Adrenal gland (tissue), 9 donors: ENCODE measurements at regions not wholly inside any gene's neighbourhood (a gene's known extent, or its start where the extent isn't known, plus 50 kb on each side); places are given as distances from the start of the nearest gene placed in this dataset.

Experiments
- DNase-seq, 7 donors: peaks; one replicate each; pipeline ENCODE4 v3.0.0-alpha.2; 2019 to 2020
- H3K27ac ChIP-seq, 5 donors: fragments of 200-600 bp; sonication (generic) in 4 of 5; 1 replicate in 3 of 5; 2 replicates in 2 of 5; pipeline versions ENCODE4 v1.5.1 to v1.8.0; 2016 to 2020; ENCODE audit warnings: mild to moderate bottlenecking in 1 of 5
- H3K27me3 ChIP-seq: fragments of 200-600 bp; 2 replicates; pipeline ENCODE4 v1.8.0; 2021
- H3K36me3 ChIP-seq, 2 donors: fragments of 200-600 bp; replicated peaks in 1 of 2; 1 replicate in 1 of 2; 2 replicates in 1 of 2; pipeline versions ENCODE4 v1.5.1 to v1.8.0; 2018 to 2022
- H3K4me1 ChIP-seq, 2 donors: fragments of 200-600 bp; replicated peaks in 1 of 2; 1 replicate in 1 of 2; 2 replicates in 1 of 2; pipeline versions ENCODE4 v1.5.1 to v1.8.0; 2018 to 2021
- H3K4me3 ChIP-seq, 4 donors: fragments of 200-600 bp; sonication (generic) in 3 of 4; one replicate each; pipeline ENCODE4 v1.5.1; 2016 to 2018
- H3K9me3 ChIP-seq, 3 donors: fragments of 200-600 bp; sonication (generic) in 1 of 3; replicated peaks in 1 of 3; 1 replicate in 2 of 3; 2 replicates in 1 of 3; pipeline versions ENCODE4 v1.5.1 to v1.8.0; 2016 to 2021
- POLR2A ChIP-seq, 2 donors: fragments of 450-650 bp; IDR thresholded peaks; one replicate each; pipeline ENCODE4 v1.6.1; 2017; ENCODE audit warnings: antibody characterized with exemption in 2 of 2, mild to moderate bottlenecking in 2 of 2, moderate library complexity in 1 of 2
- WGBS, 4 donors: extraction: QIAGEN DNeasy Blood & Tissue Kit in 2 of 4; methylation state at CpG; one replicate each; pipeline versions ENCODE4 v1.1.5 to v1.1.7; 2013 to 2017; 5-methylcytosine and 5-hydroxymethylcytosine counted together
- intact Hi-C, 2 donors: fragments of 100-400 bp; cut with DNase I; formaldehyde crosslinking; loops; one replicate each; pipeline versions ENCODE4 v1.14.1 to v1.15.0; 2022 to 2023
- TF ChIP-seq, protein P1 (sequence below), 6 experiments: fragments of 450-650 bp in 4 of 6; fragments of 200-600 bp in 2 of 6; sonication (generic) in 1 of 6; IDR thresholded peaks; 1 replicate in 5 of 6; 2 replicates in 1 of 6; pipeline versions ENCODE4 v1.5.1 to v1.8.0; 2016 to 2021; ENCODE audit warnings: antibody characterized with exemption in 6 of 6, mild to moderate bottlenecking in 2 of 6, moderate library complexity in 1 of 6
- donor health status: healthy with polysubstance abuse.
- donor health status: Bipolar disorder and iron deficiency.
- donor health status: DM: yes; HTN: yes; CAD: no.
- donor health status: DM: no; HTN: no; CAD: no.
- donor health status: DM: no; HTN: no; CAD: no.

DNA sequence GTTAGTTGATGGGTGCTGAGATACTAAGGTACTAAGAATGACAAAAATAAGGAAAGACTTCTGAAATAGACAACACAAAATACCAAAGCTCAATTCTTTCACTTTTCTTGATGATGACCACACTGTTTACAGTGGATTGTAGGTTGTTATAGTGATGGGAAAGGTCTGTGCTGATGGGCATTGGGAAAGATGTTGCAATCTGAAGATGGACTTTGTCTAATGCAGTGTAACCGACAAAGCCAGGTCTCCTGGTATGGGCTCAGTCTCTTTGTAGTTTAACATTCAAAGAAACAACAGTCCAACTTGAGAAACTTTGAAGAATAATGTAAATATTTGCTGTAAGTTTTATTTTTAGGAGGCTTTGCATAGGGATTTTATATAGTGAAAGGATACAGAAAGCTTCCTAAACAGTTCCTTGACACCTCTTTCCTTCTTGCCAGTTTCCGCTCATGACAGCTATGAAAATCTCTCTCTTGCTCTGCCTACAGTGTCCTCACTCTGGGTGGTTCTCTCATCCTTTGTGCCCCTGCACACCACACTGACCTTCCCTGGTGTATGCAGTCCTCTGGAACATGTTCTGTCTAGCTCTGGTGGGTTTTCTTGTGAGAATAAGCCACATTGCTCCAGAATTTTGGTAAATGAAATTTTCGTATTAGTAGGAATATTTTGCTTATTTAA lies 172.2 kb downstream of the KCNRG start:
- no peak overlapping the region for H3K27ac ChIP-seq
- no peaks in the 10 kb centered on the region for H3K9me3 ChIP-seq
- intact Hi-C loops: no loop called here
- no peaks in the 10 kb centered on the region for H3K36me3 ChIP-seq
- WGBS, 4 donors: 91 to 97% (median 92%) methylated on average over 3 of the region's 3 CpGs
- TF ChIP-seq POLR2A (IDR thresholded peaks at IDR 0.05): no peak
- TF ChIP-seq, protein P1, sequence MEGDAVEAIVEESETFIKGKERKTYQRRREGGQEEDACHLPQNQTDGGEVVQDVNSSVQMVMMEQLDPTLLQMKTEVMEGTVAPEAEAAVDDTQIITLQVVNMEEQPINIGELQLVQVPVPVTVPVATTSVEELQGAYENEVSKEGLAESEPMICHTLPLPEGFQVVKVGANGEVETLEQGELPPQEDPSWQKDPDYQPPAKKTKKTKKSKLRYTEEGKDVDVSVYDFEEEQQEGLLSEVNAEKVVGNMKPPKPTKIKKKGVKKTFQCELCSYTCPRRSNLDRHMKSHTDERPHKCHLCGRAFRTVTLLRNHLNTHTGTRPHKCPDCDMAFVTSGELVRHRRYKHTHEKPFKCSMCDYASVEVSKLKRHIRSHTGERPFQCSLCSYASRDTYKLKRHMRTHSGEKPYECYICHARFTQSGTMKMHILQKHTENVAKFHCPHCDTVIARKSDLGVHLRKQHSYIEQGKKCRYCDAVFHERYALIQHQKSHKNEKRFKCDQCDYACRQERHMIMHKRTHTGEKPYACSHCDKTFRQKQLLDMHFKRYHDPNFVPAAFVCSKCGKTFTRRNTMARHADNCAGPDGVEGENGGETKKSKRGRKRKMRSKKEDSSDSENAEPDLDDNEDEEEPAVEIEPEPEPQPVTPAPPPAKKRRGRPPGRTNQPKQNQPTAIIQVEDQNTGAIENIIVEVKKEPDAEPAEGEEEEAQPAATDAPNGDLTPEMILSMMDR (IDR thresholded peaks at IDR 0.05): no peak
- no peak overlapping the region for H3K4me3 ChIP-seq
- no peaks in the 10 kb centered on the region for H3K4me1 ChIP-seq
- DNase-seq: no peak
- H3K27me3 ChIP-seq: no peaks in the 10 kb centered on the region

DNA sequence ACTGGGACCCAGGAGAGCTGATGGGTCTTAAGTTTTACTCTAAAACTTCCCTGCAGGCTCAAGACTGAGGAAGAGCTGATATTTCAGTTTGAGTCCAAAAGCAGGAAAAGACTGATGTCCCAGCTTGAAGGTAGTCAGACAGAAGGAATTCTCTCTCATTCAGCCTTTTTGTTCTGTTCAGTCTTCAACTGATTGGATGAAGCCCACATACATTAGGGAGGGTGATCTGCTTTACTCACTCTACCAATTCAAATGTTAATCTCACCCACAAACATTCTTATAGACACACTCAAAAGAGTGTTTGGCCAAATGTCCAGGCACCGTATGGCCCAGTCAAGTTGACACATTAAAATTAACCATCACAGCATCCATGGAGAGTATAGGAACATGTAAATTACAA lies 173.5 kb downstream of the KCNRG start:
- TF ChIP-seq, protein P1 (IDR thresholded peaks at IDR 0.05): no peak
- no peak for TF ChIP-seq POLR2A (IDR thresholded peaks at IDR 0.05)
- 85 to 93% (median 90%) methylated on average over 1 of the region's 1 CpG for WGBS, 4 donors

DNA sequence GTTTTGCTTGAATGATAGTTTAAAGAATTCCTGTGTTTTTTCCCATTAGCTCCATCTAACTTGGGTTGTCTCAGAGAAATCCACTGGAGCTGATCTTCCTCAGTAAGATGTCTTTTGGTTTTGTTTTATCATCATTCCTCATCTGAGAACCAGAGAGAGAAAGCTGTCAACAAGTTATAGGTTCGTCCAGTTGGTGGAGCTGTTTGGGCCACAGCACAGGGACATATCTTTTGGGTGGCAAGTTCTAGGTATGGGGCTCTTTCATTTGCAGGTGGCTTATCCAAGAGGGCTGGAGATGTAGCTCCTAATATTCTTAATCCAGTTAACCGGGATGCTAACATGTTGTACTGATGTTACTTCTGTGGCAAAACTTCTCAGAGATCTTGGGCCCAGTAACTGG lies 174.2 kb downstream of the KCNRG start:
- 76 to 91% (median 87%) methylated on average over 2 of the region's 2 CpGs for WGBS, 4 donors
- Histone ChIP-seq H3K27me3 (no peaks in the 10 kb centered on the region), H3K4me3 (no peak overlapping the region), H3K4me1 (no peaks in the 10 kb centered on the region), H3K9me3 (no peaks in the 10 kb centered on the region), H3K36me3 (no peaks in the 10 kb centered on the region), H3K27ac (no peak overlapping the region)
- TF ChIP-seq POLR2A (IDR thresholded peaks at IDR 0.05): no peak
- TF ChIP-seq, protein P1 (IDR thresholded peaks at IDR 0.05): no peak
- no peak for DNase-seq
- intact Hi-C loops: no loop called here

More for the DNA sequence above, 173.5 kb downstream of the KCNRG start:
- Histone ChIP-seq H3K36me3 (no peaks in the 10 kb centered on the region), H3K4me1 (no peaks in the 10 kb centered on the region), H3K4me3 (no peak overlapping the region), H3K9me3 (no peaks in the 10 kb centered on the region), H3K27ac (no peak overlapping the region), H3K27me3 (no peaks in the 10 kb centered on the region)
- no peak for DNase-seq
- intact Hi-C loops: no loop called here

DNA sequence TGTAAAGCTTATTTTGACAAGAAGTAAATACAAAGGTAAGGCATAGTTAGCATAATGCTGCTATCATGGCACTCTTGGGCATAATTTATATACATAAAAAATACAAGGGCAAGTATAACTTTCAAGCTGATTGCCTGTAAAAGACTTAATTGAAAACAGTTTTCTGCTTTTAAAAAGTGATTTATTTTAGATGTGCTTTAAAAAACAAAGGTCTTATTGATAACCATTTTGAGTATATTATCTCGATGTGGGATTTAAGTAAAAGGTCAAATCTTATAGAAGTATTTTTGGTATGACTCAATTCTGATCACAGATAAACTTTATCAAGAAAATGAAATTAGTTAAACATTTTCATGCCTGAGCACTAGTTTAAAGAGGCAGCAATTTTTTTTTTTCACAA lies 175.8 kb downstream of the KCNRG start:
- H3K4me1 ChIP-seq: no peaks in the 10 kb centered on the region
- H3K27me3 ChIP-seq: no peaks in the 10 kb centered on the region
- 56 to 71% (median 65%) methylated on average over 1 of the region's 1 CpG for WGBS, 4 donors
- no peak overlapping the region for H3K27ac ChIP-seq
- no peak overlapping the region for H3K4me3 ChIP-seq
- no peak for TF ChIP-seq POLR2A (IDR thresholded peaks at IDR 0.05)
- TF ChIP-seq, protein P1 (IDR thresholded peaks at IDR 0.05): no peak
- H3K36me3 ChIP-seq: no peaks in the 10 kb centered on the region
- intact Hi-C loops: no loop called here
- H3K9me3 ChIP-seq: no peaks in the 10 kb centered on the region
- DNase-seq: no peak
